K562 (cell line): ENCODE measurements at regions not wholly inside any gene's neighbourhood (a gene's known extent, or its start where the extent isn't known, plus 50 kb on each side); places are given as distances from the start of the nearest gene placed in this dataset.

Experiments used
- KDM4B ChIP-seq, 2 experiments: fragments of 450-650 bp in 1 of 2; sonication (generic) in 1 of 2; IDR thresholded peaks; 2 replicates each; pipeline ENCODE4 v1.6.1; 2016 to 2017; ENCODE audit warnings: borderline replicate concordance in 2 of 2, antibody characterized with exemption in 1 of 2, low read depth in 1 of 2, mild to moderate bottlenecking in 1 of 2
- MAFK ChIP-seq: IDR thresholded peaks from 2 replicates; pipeline ENCODE4 v1.6.1; 2011; ENCODE audit warnings: low read length, improper control_type of control experiment
- NFE2L1 ChIP-seq: fragments of 450-650 bp; IDR thresholded peaks from 2 replicates; pipeline ENCODE4 v1.6.1; 2016; ENCODE audit warnings: missing genetic modification characterization, low read depth, mild to moderate bottlenecking, missing compliant biosample characterization, moderate library complexity, borderline replicate concordance
- POLR2A ChIP-seq: fragments of 450-650 bp; conservative IDR thresholded peaks from 2 replicates; pipeline ENCODE4 v1.6.1; 2016
- POLR2AphosphoS5 ChIP-seq: IDR thresholded peaks from 2 replicates; pipeline ENCODE4 v1.6.1; 2011; ENCODE audit warnings: mild to moderate bottlenecking, low read depth, low read length, moderate library complexity; ENCODE audit not compliant: control insufficient read depth, insufficient read depth
- RAD21 ChIP-seq, 2 experiments: fragments of 250-450 bp in 1 of 2; fragments of 450-650 bp in 1 of 2; sonication (Bioruptor Pico) in 1 of 2; formaldehyde crosslinking in 1 of 2; IDR thresholded peaks in 1 of 2; conservative IDR thresholded peaks in 1 of 2; 2 replicates each; pipeline versions ENCODE4 v1.4.0 to v1.8.0; 2020 to 2022; ENCODE audit warnings: mild to moderate bottlenecking in 2 of 2, moderate library complexity in 1 of 2
- SRF ChIP-seq, 2 experiments: fragments of 250-450, 450-650 bp in 1 of 2; sonication (Bioruptor Pico) in 1 of 2; sonication (generic) in 1 of 2; formaldehyde crosslinking; IDR thresholded peaks; 2 replicates each; pipeline versions ENCODE4 v1.5.0 to v1.5.1; 2020 to 2022; ENCODE audit warnings: mild to moderate bottlenecking in 1 of 2, missing genetic modification reagents in 1 of 2
- TCF7 ChIP-seq: sonication (generic); IDR thresholded peaks from 2 replicates; pipeline ENCODE4 v1.6.1; 2016; ENCODE audit warnings: antibody characterized with exemption, borderline replicate concordance
- TOE1 ChIP-seq, 2 experiments: fragments of 450-650 bp in 1 of 2; sonication (generic) in 1 of 2; formaldehyde crosslinking in 1 of 2; IDR thresholded peaks; 2 replicates each; pipeline versions ENCODE4 v1.7.1 to v1.8.0; 2016 to 2022; ENCODE audit warnings: borderline replicate concordance in 2 of 2, mild to moderate bottlenecking in 2 of 2, antibody characterized with exemption in 1 of 2, inconsistent platforms in 1 of 2, low read depth in 1 of 2, missing genetic modification reagents in 1 of 2, moderate library complexity in 1 of 2
- ZNF24 ChIP-seq: fragments of 450-650 bp; IDR thresholded peaks from 2 replicates; pipeline ENCODE4 v1.6.1; 2016
- ZNF347 ChIP-seq: fragments of 450-650 bp; formaldehyde crosslinking; IDR thresholded peaks from 2 replicates; pipeline ENCODE4 v1.4.0; 2020; ENCODE audit warnings: low read depth, mild to moderate bottlenecking, moderate library complexity
- ZNF57 ChIP-seq: fragments of 450-650 bp; formaldehyde crosslinking; IDR thresholded peaks from 2 replicates; pipeline ENCODE4 v1.4.0; 2020; ENCODE audit warnings: mild to moderate bottlenecking, moderate library complexity
- TF ChIP-seq, protein P1 (sequence below): sonication (generic); formaldehyde crosslinking; IDR thresholded peaks from 2 replicates; pipeline ENCODE4 v1.8.0; 2023; ENCODE audit warnings: mild to moderate bottlenecking, missing genetic modification reagents
- TF ChIP-seq, protein P2 (sequence below): fragments of 450-650 bp; IDR thresholded peaks from 2 replicates; pipeline ENCODE4 v1.7.1; 2018; ENCODE audit warnings: mild to moderate bottlenecking, low read depth; ENCODE audit not compliant: partially characterized antibody

DNA sequence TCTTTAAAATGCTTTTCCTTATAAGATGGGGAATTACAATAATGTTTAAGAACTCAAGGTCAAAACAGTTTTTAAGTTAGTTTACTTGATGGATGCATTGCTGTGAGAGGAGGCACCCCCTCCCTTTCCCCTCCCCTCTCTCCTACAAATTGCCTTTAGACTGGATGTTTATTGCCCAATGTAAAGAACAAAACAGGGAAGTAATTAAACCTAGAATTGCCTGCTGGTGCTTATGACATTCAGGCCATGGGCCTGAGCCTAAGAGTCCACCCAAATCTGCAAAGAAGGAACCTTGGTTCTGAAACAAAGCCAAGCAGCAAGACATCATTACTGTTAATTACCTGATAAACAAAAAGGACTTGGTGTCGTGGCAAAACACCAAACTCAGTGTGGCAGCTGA, 630.3 kb downstream of the ISL1 start:
- TF ChIP-seq MAFK: no peak
- no peak for TF ChIP-seq NFE2L1 (tag)
- no peak for TF ChIP-seq POLR2A
- no peak for TF ChIP-seq KDM4B (IDR thresholded peaks at IDR 0.05; ENCODE audit: borderline replicate concordance in 2 of 2, low read depth in 1 of 2)
- TF ChIP-seq TOE1 (IDR thresholded peaks at IDR 0.05; ENCODE audit: borderline replicate concordance): no peak
- TF ChIP-seq TOE1 (CRISPR knock-in tag; IDR thresholded peaks at IDR 0.05; ENCODE audit: borderline replicate concordance, low read depth): no peak
- TF ChIP-seq, protein P1, sequence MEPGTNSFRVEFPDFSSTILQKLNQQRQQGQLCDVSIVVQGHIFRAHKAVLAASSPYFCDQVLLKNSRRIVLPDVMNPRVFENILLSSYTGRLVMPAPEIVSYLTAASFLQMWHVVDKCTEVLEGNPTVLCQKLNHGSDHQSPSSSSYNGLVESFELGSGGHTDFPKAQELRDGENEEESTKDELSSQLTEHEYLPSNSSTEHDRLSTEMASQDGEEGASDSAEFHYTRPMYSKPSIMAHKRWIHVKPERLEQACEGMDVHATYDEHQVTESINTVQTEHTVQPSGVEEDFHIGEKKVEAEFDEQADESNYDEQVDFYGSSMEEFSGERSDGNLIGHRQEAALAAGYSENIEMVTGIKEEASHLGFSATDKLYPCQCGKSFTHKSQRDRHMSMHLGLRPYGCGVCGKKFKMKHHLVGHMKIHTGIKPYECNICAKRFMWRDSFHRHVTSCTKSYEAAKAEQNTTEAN (CRISPR knock-in tag): no peak
- TF ChIP-seq POLR2AphosphoS5: no peak
- no peak for TF ChIP-seq ZNF24
- TF ChIP-seq ZNF57 (CRISPR knock-in tag): no peak
- no peak for TF ChIP-seq RAD21 (CRISPR knock-in tag; conservative IDR thresholded peaks at IDR 0.05 in 1 of 2, IDR thresholded peaks at IDR 0.05 in 1 of 2)
- TF ChIP-seq TCF7: no peak
- TF ChIP-seq ZNF347: no peak
- TF ChIP-seq, protein P2, sequence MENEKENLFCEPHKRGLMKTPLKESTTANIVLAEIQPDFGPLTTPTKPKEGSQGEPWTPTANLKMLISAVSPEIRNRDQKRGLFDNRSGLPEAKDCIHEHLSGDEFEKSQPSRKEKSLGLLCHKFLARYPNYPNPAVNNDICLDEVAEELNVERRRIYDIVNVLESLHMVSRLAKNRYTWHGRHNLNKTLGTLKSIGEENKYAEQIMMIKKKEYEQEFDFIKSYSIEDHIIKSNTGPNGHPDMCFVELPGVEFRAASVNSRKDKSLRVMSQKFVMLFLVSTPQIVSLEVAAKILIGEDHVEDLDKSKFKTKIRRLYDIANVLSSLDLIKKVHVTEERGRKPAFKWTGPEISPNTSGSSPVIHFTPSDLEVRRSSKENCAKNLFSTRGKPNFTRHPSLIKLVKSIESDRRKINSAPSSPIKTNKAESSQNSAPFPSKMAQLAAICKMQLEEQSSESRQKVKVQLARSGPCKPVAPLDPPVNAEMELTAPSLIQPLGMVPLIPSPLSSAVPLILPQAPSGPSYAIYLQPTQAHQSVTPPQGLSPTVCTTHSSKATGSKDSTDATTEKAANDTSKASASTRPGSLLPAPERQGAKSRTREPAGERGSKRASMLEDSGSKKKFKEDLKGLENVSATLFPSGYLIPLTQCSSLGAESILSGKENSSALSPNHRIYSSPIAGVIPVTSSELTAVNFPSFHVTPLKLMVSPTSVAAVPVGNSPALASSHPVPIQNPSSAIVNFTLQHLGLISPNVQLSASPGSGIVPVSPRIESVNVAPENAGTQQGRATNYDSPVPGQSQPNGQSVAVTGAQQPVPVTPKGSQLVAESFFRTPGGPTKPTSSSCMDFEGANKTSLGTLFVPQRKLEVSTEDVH: no peak
- no peak for TF ChIP-seq SRF (CRISPR knock-in tag; IDR thresholded peaks at IDR 0.05)
